Panc1 (cell line): ENCODE measurements at regions not wholly inside any gene's neighbourhood (a gene's known extent, or its start where the extent isn't known, plus 50 kb on each side); places are given as distances from the start of the nearest gene placed in this dataset.

ENCODE experiments used
- ATAC-seq: fragments of 200-7000 bp; cut with Tn5 transposase; 2 replicates; pipeline ENCODE4 v1.9.1; 2020; ENCODE audit warnings: mild to moderate bottlenecking, moderate library complexity
- BruUV-seq: library from RNA; stranded (reverse); fragments of 400-500 nt; replicated peaks from 2 replicates; lab custom pipeline; 2021; lab: Mats Ljungman, UMichigan
- CTCF ChIA-PET: fragments of 300-600 bp; sonication (Branson Sonifier 250); formaldehyde crosslinking; loops from one replicate; lab custom pipeline; 2022; ENCODE audit warnings: antibody characterized with exemption; lab: Charles Lee
- POLR2A ChIA-PET: fragments of 300-600 bp; sonication (Branson Sonifier 250); formaldehyde crosslinking; loops from one replicate; lab custom pipeline; 2022; ENCODE audit warnings: antibody characterized with exemption; lab: Charles Lee
- DNase-seq: peaks from one replicate; pipeline ENCODE4 v3.0.0-alpha.2; 2010; ENCODE audit warnings: low read depth, low spot score
- H3K27ac ChIP-seq: 2 replicates; pipeline ENCODE4 v1.5.1; 2011; ENCODE audit warnings: mild to moderate bottlenecking, low read length, inconsistent platforms
- H3K27me3 ChIP-seq: fragments of 200-500 bp; sonication (Bioruptor generic); 2 replicates; pipeline ENCODE4 v1.6.0; 2014; ENCODE audit warnings: low read length, inconsistent platforms; ENCODE audit not compliant: control insufficient read depth, insufficient read depth
- H3K36me3 ChIP-seq: fragments of 200-500 bp; sonication (Bioruptor generic); 2 replicates; pipeline ENCODE4 v1.5.1; 2014; ENCODE audit warnings: inconsistent platforms, mild to moderate bottlenecking, low read length, moderate library complexity; ENCODE audit not compliant: control insufficient read depth, insufficient read depth
- H3K4me1 ChIP-seq: 2 replicates; pipeline ENCODE4 v1.5.1; 2011; ENCODE audit warnings: inconsistent platforms, mild to moderate bottlenecking, low read length, moderate library complexity; ENCODE audit not compliant: control insufficient read depth, insufficient read depth
- H3K4me3 ChIP-seq, 2 experiments: 2 replicates each; pipeline ENCODE4 v1.5.1; 2011 to 2012; ENCODE audit warnings: low read depth in 2 of 2, low read length in 2 of 2, mild to moderate bottlenecking in 2 of 2, inconsistent platforms in 1 of 2, moderate library complexity in 1 of 2
- H3K9me3 ChIP-seq: fragments of 200-500 bp; sonication (Bioruptor generic); 2 replicates; pipeline ENCODE4 v1.5.1; 2014; ENCODE audit warnings: low read depth, mild to moderate bottlenecking, inconsistent platforms, low read length, moderate library complexity; ENCODE audit not compliant: control insufficient read depth, insufficient read depth
- POLR2AphosphoS5 ChIP-seq: IDR thresholded peaks from 2 replicates; pipeline ENCODE4 v1.6.1; 2012; ENCODE audit warnings: mild to moderate bottlenecking, low read depth, low read length, moderate library complexity
- SIN3A ChIP-seq: IDR thresholded peaks from 2 replicates; pipeline ENCODE4 v1.6.1; 2012; ENCODE audit warnings: low read depth, mild to moderate bottlenecking, low read length, moderate library complexity, borderline replicate concordance; ENCODE audit not compliant: insufficient read depth
- TCF7L2 ChIP-seq: IDR thresholded peaks from 2 replicates; pipeline ENCODE4 v1.6.1; 2011; ENCODE audit warnings: mild to moderate bottlenecking, low read depth, low read length, inconsistent platforms
- in situ Hi-C: cut with HindIII; loops from 2 replicates; pipeline ENCODE4 v1.10.0; 2016; ENCODE audit warnings: low sequenced_read_pairs, low pct_unique_long_range_greater_than_20kb
- intact Hi-C: fragments of 100-400 bp; cut with micrococcal nuclease; formaldehyde crosslinking; loops from one replicate; pipeline ENCODE4 v1.10.0; 2022; ENCODE audit not compliant: unreplicated experiment
- TF ChIP-seq, protein P1 (sequence below), 2 experiments: IDR thresholded peaks; 2 replicates each; pipeline ENCODE4 v1.6.1; 2011 to 2012; ENCODE audit warnings: low read depth in 2 of 2, control low read depth in 1 of 2, low read length in 1 of 2, mild to moderate bottlenecking in 1 of 2, moderate library complexity in 1 of 2; ENCODE audit not compliant: insufficient read depth in 1 of 2
- TF ChIP-seq, protein P2 (sequence below): fragments of 450-650 bp; IDR thresholded peaks from 2 replicates; pipeline ENCODE4 v1.5.1; 2017; ENCODE audit warnings: mild to moderate bottlenecking

DNA sequence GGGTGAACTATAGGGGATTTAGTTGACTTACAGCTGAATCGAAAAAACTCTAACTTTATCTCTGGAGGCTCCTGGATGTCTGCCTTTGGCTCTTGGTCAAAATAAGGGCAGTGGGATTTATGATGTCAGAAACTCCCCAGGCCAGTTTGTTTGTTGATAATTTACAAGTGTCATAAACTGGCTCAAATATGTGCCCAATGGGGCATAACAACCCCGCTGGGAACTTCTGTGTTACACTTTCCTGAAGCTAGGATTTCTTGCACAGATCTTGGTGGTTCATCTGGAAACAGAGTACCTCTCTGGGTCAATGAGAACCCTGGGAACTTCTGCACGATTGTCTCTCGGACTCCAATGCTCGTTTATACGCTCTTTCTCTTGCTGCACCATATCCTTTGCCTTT, 58.7 kb upstream of the MUCL1 start:
- Histone ChIP-seq H3K9me3 (no peaks in the 10 kb centered on the region), H3K4me1 (no peaks in the 10 kb centered on the region), H3K27me3 (no peaks in the 10 kb centered on the region; the same call in 1 of the 2 replicates), H3K27ac (no peak overlapping the region), H3K36me3 (no peaks in the 10 kb centered on the region; the same call in 1 of the 2 replicates), H3K4me3 (no peak overlapping the region)
- no TSS peak for BruUV-seq
- ATAC-seq, result no peak
- in situ Hi-C loops, result no loop called here
- TF ChIP-seq POLR2AphosphoS5, result no peak
- TF ChIP-seq, protein P1, sequence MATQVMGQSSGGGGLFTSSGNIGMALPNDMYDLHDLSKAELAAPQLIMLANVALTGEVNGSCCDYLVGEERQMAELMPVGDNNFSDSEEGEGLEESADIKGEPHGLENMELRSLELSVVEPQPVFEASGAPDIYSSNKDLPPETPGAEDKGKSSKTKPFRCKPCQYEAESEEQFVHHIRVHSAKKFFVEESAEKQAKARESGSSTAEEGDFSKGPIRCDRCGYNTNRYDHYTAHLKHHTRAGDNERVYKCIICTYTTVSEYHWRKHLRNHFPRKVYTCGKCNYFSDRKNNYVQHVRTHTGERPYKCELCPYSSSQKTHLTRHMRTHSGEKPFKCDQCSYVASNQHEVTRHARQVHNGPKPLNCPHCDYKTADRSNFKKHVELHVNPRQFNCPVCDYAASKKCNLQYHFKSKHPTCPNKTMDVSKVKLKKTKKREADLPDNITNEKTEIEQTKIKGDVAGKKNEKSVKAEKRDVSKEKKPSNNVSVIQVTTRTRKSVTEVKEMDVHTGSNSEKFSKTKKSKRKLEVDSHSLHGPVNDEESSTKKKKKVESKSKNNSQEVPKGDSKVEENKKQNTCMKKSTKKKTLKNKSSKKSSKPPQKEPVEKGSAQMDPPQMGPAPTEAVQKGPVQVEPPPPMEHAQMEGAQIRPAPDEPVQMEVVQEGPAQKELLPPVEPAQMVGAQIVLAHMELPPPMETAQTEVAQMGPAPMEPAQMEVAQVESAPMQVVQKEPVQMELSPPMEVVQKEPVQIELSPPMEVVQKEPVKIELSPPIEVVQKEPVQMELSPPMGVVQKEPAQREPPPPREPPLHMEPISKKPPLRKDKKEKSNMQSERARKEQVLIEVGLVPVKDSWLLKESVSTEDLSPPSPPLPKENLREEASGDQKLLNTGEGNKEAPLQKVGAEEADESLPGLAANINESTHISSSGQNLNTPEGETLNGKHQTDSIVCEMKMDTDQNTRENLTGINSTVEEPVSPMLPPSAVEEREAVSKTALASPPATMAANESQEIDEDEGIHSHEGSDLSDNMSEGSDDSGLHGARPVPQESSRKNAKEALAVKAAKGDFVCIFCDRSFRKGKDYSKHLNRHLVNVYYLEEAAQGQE (IDR thresholded peaks at IDR 0.05; ENCODE audit: insufficient read depth in 1 of 2, low read depth in 2 of 2, low read length in 1 of 2), result no peak
- no peak for TF ChIP-seq TCF7L2
- no peak for TF ChIP-seq SIN3A
- TF ChIP-seq, protein P2, sequence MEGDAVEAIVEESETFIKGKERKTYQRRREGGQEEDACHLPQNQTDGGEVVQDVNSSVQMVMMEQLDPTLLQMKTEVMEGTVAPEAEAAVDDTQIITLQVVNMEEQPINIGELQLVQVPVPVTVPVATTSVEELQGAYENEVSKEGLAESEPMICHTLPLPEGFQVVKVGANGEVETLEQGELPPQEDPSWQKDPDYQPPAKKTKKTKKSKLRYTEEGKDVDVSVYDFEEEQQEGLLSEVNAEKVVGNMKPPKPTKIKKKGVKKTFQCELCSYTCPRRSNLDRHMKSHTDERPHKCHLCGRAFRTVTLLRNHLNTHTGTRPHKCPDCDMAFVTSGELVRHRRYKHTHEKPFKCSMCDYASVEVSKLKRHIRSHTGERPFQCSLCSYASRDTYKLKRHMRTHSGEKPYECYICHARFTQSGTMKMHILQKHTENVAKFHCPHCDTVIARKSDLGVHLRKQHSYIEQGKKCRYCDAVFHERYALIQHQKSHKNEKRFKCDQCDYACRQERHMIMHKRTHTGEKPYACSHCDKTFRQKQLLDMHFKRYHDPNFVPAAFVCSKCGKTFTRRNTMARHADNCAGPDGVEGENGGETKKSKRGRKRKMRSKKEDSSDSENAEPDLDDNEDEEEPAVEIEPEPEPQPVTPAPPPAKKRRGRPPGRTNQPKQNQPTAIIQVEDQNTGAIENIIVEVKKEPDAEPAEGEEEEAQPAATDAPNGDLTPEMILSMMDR, result no peak
- POLR2A ChIA-PET, result no interaction called here
- CTCF ChIA-PET, result no interaction called here
- intact Hi-C loops, result no loop called here
- DNase-seq, result no peak

DNA sequence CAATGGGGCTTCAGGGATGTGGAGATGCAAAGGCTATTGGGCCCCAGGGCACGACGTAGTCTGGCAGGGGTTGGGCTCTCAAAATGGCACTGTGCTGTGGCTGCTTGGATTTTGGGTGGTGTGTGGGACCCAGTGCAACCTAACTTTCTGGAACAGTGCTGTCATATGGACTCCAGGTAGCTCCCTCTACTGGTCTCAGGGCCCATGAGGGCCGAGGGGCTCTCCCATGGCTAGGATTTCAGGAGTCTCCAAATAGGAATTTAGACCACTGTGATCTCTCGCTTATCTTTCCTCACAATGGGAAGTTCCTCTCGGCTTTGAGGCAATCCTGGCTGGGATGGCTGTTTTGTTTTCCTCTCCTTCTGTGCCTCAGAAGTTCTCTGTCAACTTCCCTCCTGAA, 68.2 kb upstream of the MUCL1 start:
- H3K4me3 ChIP-seq, result no peak overlapping the region
- no peaks in the 10 kb centered on the region for H3K4me1 ChIP-seq
- in situ Hi-C loops (no loop called here), intact Hi-C loops (no loop called here)
- ATAC-seq, result no peak
- TF ChIP-seq SIN3A, result no peak
- TF ChIP-seq, protein P1 (IDR thresholded peaks at IDR 0.05; ENCODE audit: insufficient read depth in 1 of 2, low read depth in 2 of 2, low read length in 1 of 2), result no peak
- TF ChIP-seq TCF7L2, result no peak
- TF ChIP-seq, protein P2, result no peak
- TF ChIP-seq POLR2AphosphoS5, result no peak
- ChIA-PET CTCF (no interaction called here), POLR2A (no interaction called here)
- no peak overlapping the region for H3K27ac ChIP-seq
- no peaks in the 10 kb centered on the region for H3K27me3 ChIP-seq
- BruUV-seq, result no TSS peak
- no peaks in the 10 kb centered on the region for H3K36me3 ChIP-seq
- no peaks in the 10 kb centered on the region for H3K9me3 ChIP-seq
- no peak for DNase-seq
